Keratinocyte (primary cell): ENCODE measurements at regions not wholly inside any gene's neighbourhood (a gene's known extent, or its start where the extent isn't known, plus 50 kb on each side); places are given as distances from the start of the nearest gene placed in this dataset.

Experiments used
- DNase-seq: peaks from one replicate; pipeline ENCODE4 v3.0.0-alpha.2; 2011; ENCODE audit warnings: low read depth, missing footprints, low spot score
- FAIRE-seq: peaks from 2 replicates; lab custom pipeline; 2011; peaks lifted over from hg19 to GRCh38; lab: Jason Lieb, UNC
- H2AFZ ChIP-seq: 2 replicates; pipeline ENCODE4 v1.6.0; 2012; ENCODE audit warnings: low read length, control low read depth, inconsistent platforms; ENCODE audit not compliant: control insufficient read depth
- H3K27ac ChIP-seq: 2 replicates; pipeline ENCODE4 v1.5.1; 2011; ENCODE audit warnings: low read length; ENCODE audit not compliant: control insufficient read depth, insufficient read depth
- H3K27me3 ChIP-seq: 3 replicates; pipeline ENCODE4 v1.6.0; 2011; ENCODE audit warnings: low read length; ENCODE audit not compliant: control insufficient read depth, insufficient read depth; ENCODE audit errors: extremely low read depth
- H3K36me3 ChIP-seq, 2 experiments: 2 replicates in 1 of 2; 3 replicates in 1 of 2; pipeline ENCODE4 v1.5.1; 2011; ENCODE audit warnings: low read length in 2 of 2, mild to moderate bottlenecking in 1 of 2; ENCODE audit not compliant: control insufficient read depth in 2 of 2, insufficient read depth in 2 of 2; ENCODE audit errors: extremely low read depth in 1 of 2
- H3K4me1 ChIP-seq: 3 replicates; pipeline ENCODE4 v1.5.1; 2011; ENCODE audit warnings: low read length; ENCODE audit not compliant: control insufficient read depth, insufficient read depth; ENCODE audit errors: extremely low read depth
- H3K4me2 ChIP-seq: 3 replicates; pipeline ENCODE4 v1.6.0; 2011; ENCODE audit warnings: low read depth, low read length; ENCODE audit not compliant: control insufficient read depth, insufficient read depth; ENCODE audit errors: extremely low read depth
- H3K4me3 ChIP-seq, 3 experiments: fragments of 200-600 bp in 1 of 3; sonication (generic) in 1 of 3; 2 replicates in 2 of 3; 3 replicates in 1 of 3; pipeline ENCODE4 v1.5.1; 2011 to 2016; ENCODE audit warnings: low read length in 3 of 3, mild to moderate bottlenecking in 3 of 3, control low read depth in 2 of 3, inconsistent platforms in 1 of 3, low read depth in 1 of 3, mixed read lengths in 1 of 3, mixed run types in 1 of 3, moderate library complexity in 1 of 3; ENCODE audit not compliant: control insufficient read depth in 2 of 3, insufficient read depth in 2 of 3; ENCODE audit errors: extremely low read depth in 1 of 3
- H3K79me2 ChIP-seq: 2 replicates; pipeline ENCODE4 v1.6.0; 2012; ENCODE audit warnings: low read length; ENCODE audit not compliant: control insufficient read depth, insufficient read depth
- H3K9ac ChIP-seq: 3 replicates; pipeline ENCODE4 v1.6.0; 2011; ENCODE audit warnings: low read length; ENCODE audit not compliant: control insufficient read depth, insufficient read depth; ENCODE audit errors: extremely low read depth
- H3K9me1 ChIP-seq: 3 replicates; pipeline ENCODE4 v1.6.0; 2011; ENCODE audit warnings: low read length; ENCODE audit not compliant: control insufficient read depth, insufficient read depth; ENCODE audit errors: extremely low read depth
- H3K9me3 ChIP-seq: 2 replicates; pipeline ENCODE4 v1.5.1; 2012; ENCODE audit warnings: low read depth, low read length; ENCODE audit not compliant: control insufficient read depth
- H4K20me1 ChIP-seq: 3 replicates; pipeline ENCODE4 v1.6.0; 2011; ENCODE audit warnings: low read length; ENCODE audit not compliant: control insufficient read depth, insufficient read depth; ENCODE audit errors: extremely low read depth
- CTCF ChIP-seq, 3 experiments: IDR thresholded peaks in 1 of 3; conservative IDR thresholded peaks in 1 of 3; optimal IDR thresholded peaks in 1 of 3; 2 replicates in 2 of 3; 3 replicates in 1 of 3; pipeline versions ENCODE3 to v1.5.1; 2011; ENCODE audit warnings: low read length in 3 of 3, mild to moderate bottlenecking in 3 of 3, moderate library complexity in 2 of 3, control low read depth in 1 of 3, inconsistent platforms in 1 of 3; ENCODE audit not compliant: insufficient read depth in 2 of 3; ENCODE audit errors: extremely low read depth in 1 of 3
- EZH2 ChIP-seq: IDR thresholded peaks from one replicate; pipeline ENCODE4 v1.6.1; 2012; ENCODE audit warnings: inconsistent platforms, mild to moderate bottlenecking, low read length, moderate library complexity
- dilution Hi-C: fragments of 300-500 bp; cut with MboI; formaldehyde crosslinking; loops from one replicate; pipeline ENCODE4 v1.7.0; 2020; ENCODE audit warnings: low sequenced_read_pairs; ENCODE audit not compliant: extremely low pct_ligation_motif_present

- Histone ChIP-seq H4K20me1 (no peaks in the 10 kb centered on the region), H3K4me3 (no peak overlapping the region), H3K27ac (no peak overlapping the region), H3K36me3 (no peaks in the 10 kb centered on the region), H3K9me1 (no peaks in the 10 kb centered on the region), H3K79me2 (no peaks in the 10 kb centered on the region), H3K9me3 (no peaks in the 10 kb centered on the region), H3K27me3 (no peaks in the 10 kb centered on the region), H2AFZ (no peak overlapping the region), H3K4me1 (no peaks in the 10 kb centered on the region), H3K4me2 (no peak overlapping the region), H3K9ac (no peak overlapping the region)
- DNase-seq (no peak), FAIRE-seq (no peak)
- dilution Hi-C loops: no loop called here
- TF ChIP-seq CTCF (optimal IDR thresholded peaks at IDR 0.05 in 1 of 3, IDR thresholded peaks at IDR 0.05 in 1 of 3, conservative IDR thresholded peaks at IDR 0.05 in 1 of 3; ENCODE audit: extremely low read depth in 1 of 3, insufficient read depth in 2 of 3, low read length in 3 of 3): no peak
Observed at GRCh38 chr2:122886479-122887145, 1131.2 kb downstream of the TSN start.

DNA sequence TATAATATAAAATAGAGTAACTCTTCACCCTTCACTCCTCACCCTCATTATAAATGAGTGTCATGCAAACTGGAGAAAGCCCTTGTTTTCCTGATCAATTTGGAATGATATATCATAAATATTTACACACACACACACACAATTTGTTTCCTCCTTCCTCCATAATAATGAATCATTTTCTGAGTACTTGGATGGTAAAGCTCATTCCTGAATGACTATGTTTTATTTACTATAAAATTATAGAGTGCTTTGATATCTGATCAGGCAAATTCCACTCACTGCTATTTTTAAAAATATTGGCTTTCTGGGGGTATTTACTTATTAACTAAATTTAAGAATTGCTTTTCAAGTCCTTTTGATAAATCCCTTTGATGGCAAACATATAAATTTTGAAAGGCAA is 1125.5 kb upstream of the CNTNAP5 start:
- no peak for FAIRE-seq

More for the DNA sequence above, 1125.5 kb upstream of the CNTNAP5 start:
- Histone ChIP-seq H3K27ac (no peak overlapping the region), H4K20me1 (no peaks in the 10 kb centered on the region), H3K4me2 (no peak overlapping the region), H2AFZ (no peak overlapping the region), H3K9ac (no peak overlapping the region), H3K36me3 (no peaks in the 10 kb centered on the region), H3K9me3 (no peaks in the 10 kb centered on the region), H3K79me2 (no peaks in the 10 kb centered on the region), H3K4me3 (no peak overlapping the region), H3K27me3 (no peaks in the 10 kb centered on the region), H3K9me1 (no peaks in the 10 kb centered on the region), H3K4me1 (no peaks in the 10 kb centered on the region)
- DNase-seq: no peak
- dilution Hi-C loops: no loop called here
- TF ChIP-seq EZH2: no peak
- no peak for TF ChIP-seq CTCF (optimal IDR thresholded peaks at IDR 0.05 in 1 of 3, IDR thresholded peaks at IDR 0.05 in 1 of 3, conservative IDR thresholded peaks at IDR 0.05 in 1 of 3; ENCODE audit: extremely low read depth in 1 of 3, insufficient read depth in 2 of 3, low read length in 3 of 3)
